NCI-H2171 (cell line): ENCODE measurements at regions not wholly inside any gene's neighbourhood (a gene's known extent, or its start where the extent isn't known, plus 50 kb on each side); places are given as distances from the start of the nearest gene placed in this dataset.

ENCODE experiments used
- DNase-seq: peaks from one replicate; lab custom pipeline; 2025; lab: John Stamatoyannopoulos, UW

- no peak for DNase-seq
Measured at GRCh38 chr13:110097013-110097412, 209.9 kb downstream of the COL4A1 start.

- no peak for DNase-seq
Measured at GRCh38 chr13:110092831-110093247, 214.1 kb downstream of the COL4A1 start.

- DNase-seq, result no peak
Measured at GRCh38 chr13:110089815-110090214, 217.1 kb downstream of the COL4A1 start.

- DNase-seq, result no peak
Measured at GRCh38 chr13:110089100-110089499, 217.9 kb downstream of the COL4A1 start.

GRCh38 chr13:110073982-110074381 is 233.0 kb downstream of the COL4A1 start:
- no peak for DNase-seq

- no peak for DNase-seq
Measured at GRCh38 chr13:110070511-110071120, 236.3 kb downstream of the COL4A1 start.

- no peak for DNase-seq
Measured at GRCh38 chr13:110070046-110070445, 236.9 kb downstream of the COL4A1 start.

GRCh38 chr13:110068176-110068473 is 238.8 kb downstream of the COL4A1 start:
- no peak for DNase-seq

- no peak for DNase-seq
Measured at GRCh38 chr13:110067355-110068175, 239.4 kb downstream of the COL4A1 start.

- no peak for DNase-seq
Measured at GRCh38 chr13:110065780-110066179, 241.2 kb downstream of the COL4A1 start.

GRCh38 chr13:110063490-110064421 is 243.2 kb downstream of the COL4A1 start:
- DNase-seq, result no peak

GRCh38 chr13:110062777-110063442 is 244.0 kb downstream of the COL4A1 start:
- DNase-seq, result no peak

- no peak for DNase-seq
Measured at GRCh38 chr13:110062077-110062776, 244.7 kb downstream of the COL4A1 start.

- no peak for DNase-seq
Measured at GRCh38 chr13:110061270-110061669, 245.7 kb downstream of the COL4A1 start.

- DNase-seq, result no peak
Measured at GRCh38 chr13:110057052-110057451, 249.9 kb downstream of the COL4A1 start.

- no peak for DNase-seq
Measured at GRCh38 chr13:110056640-110057039, 250.3 kb downstream of the COL4A1 start.

- no peak for DNase-seq
Measured at GRCh38 chr13:110055089-110055488, 251.9 kb downstream of the COL4A1 start.

- DNase-seq, result no peak
Measured at GRCh38 chr13:110054041-110054440, 252.9 kb downstream of the COL4A1 start.

GRCh38 chr13:110047496-110047895 is 259.5 kb downstream of the COL4A1 start:
- no peak for DNase-seq

GRCh38 chr13:110046811-110047210 is 260.1 kb downstream of the COL4A1 start:
- DNase-seq, result no peak

GRCh38 chr13:110045919-110046318 is 259.5 kb upstream of the IRS2 start:
- DNase-seq, result no peak
